IMR-90 (cell line): ENCODE measurements at regions not wholly inside any gene's neighbourhood (a gene's known extent, or its start where the extent isn't known, plus 50 kb on each side); places are given as distances from the start of the nearest gene placed in this dataset.

Experiments
- ATAC-seq: fragments of 200-7000 bp; cut with Tn5 transposase; 2 replicates; pipeline ENCODE4 v1.9.1; 2020; ENCODE audit warnings: low read depth, mild to moderate bottlenecking, moderate library complexity
- BruUV-seq: library from RNA; stranded (reverse); fragments of 400-500 nt; replicated peaks from 2 replicates; lab custom pipeline; 2021; lab: Mats Ljungman, UMichigan
- CTCF ChIA-PET: fragments of 300-600 bp; formaldehyde crosslinking; extraction: SDS; loops from one replicate; lab custom pipeline; 2021; ENCODE audit warnings: antibody characterized with exemption; lab: Yijun Ruan, JAX
- POLR2A ChIA-PET: fragments of 300-600 bp; sonication (Branson Sonifier 250); formaldehyde crosslinking; loops from one replicate; lab custom pipeline; 2022; ENCODE audit warnings: antibody characterized with exemption; ENCODE audit not compliant: unreplicated experiment; lab: Charles Lee
- DNase-seq: peaks from one replicate; pipeline ENCODE4 v3.0.0; 2013
- H2AFZ ChIP-seq: replicated peaks from 2 replicates; pipeline ENCODE3; 2013; ENCODE audit warnings: low read length, mild to moderate bottlenecking; ENCODE audit not compliant: poor library complexity
- H2AK5ac ChIP-seq: 2 replicates; pipeline ENCODE4 v1.6.1; 2013; ENCODE audit warnings: low read depth, low read length, inconsistent platforms
- H2AK9ac ChIP-seq: replicated peaks from 2 replicates; pipeline ENCODE3; 2013; ENCODE audit warnings: mild to moderate bottlenecking, low read depth, low read length, moderate library complexity; ENCODE audit not compliant: poor library complexity
- H2BK120ac ChIP-seq: 2 replicates; pipeline ENCODE4 v1.6.1; 2013; ENCODE audit warnings: low read depth, low read length, inconsistent platforms
- H2BK15ac ChIP-seq: 3 replicates; pipeline ENCODE4 v1.6.1; 2013; ENCODE audit warnings: low read depth, low read length, inconsistent platforms
- H2BK20ac ChIP-seq: 2 replicates; pipeline ENCODE4 v1.6.1; 2013; ENCODE audit warnings: low read depth, mild to moderate bottlenecking, inconsistent platforms, low read length, moderate library complexity
- H2BK5ac ChIP-seq: 2 replicates; pipeline ENCODE4 v1.6.1; 2013; ENCODE audit warnings: mild to moderate bottlenecking, low read depth, low read length, inconsistent platforms; ENCODE audit not compliant: poor library complexity, severe bottlenecking
- H3K14ac ChIP-seq: replicated peaks from 2 replicates; pipeline ENCODE4 v1.6.1; 2013; ENCODE audit warnings: low read depth, low read length, inconsistent platforms
- H3K18ac ChIP-seq: 2 replicates; pipeline ENCODE4 v1.6.1; 2013; ENCODE audit warnings: low read depth, low read length, control low read depth
- H3K23ac ChIP-seq: 2 replicates; pipeline ENCODE4 v1.6.1; 2013; ENCODE audit warnings: low read depth, low read length, inconsistent platforms
- H3K27ac ChIP-seq: 2 replicates; pipeline ENCODE4 v1.5.1; 2013; ENCODE audit warnings: mild to moderate bottlenecking, control low read depth, low read length; ENCODE audit not compliant: insufficient read depth
- H3K27me3 ChIP-seq: 2 replicates; pipeline ENCODE4 v1.6.1; 2013; ENCODE audit warnings: low read length; ENCODE audit not compliant: control insufficient read depth, insufficient read depth
- H3K36me3 ChIP-seq: 2 replicates; pipeline ENCODE4 v1.6.1; 2013; ENCODE audit warnings: low read length, mixed read lengths; ENCODE audit not compliant: control insufficient read depth, insufficient read depth
- H3K4ac ChIP-seq: 2 replicates; pipeline ENCODE4 v1.6.1; 2013; ENCODE audit warnings: low read depth, low read length, inconsistent platforms
- H3K4me1 ChIP-seq: 2 replicates; pipeline ENCODE4 v1.6.1; 2013; ENCODE audit warnings: low read length, mixed read lengths; ENCODE audit not compliant: control insufficient read depth, insufficient read depth
- H3K4me2 ChIP-seq: 2 replicates; pipeline ENCODE4 v1.6.1; 2013; ENCODE audit warnings: low read depth, mild to moderate bottlenecking, control low read depth, low read length, moderate library complexity
- H3K4me3 ChIP-seq: 2 replicates; pipeline ENCODE4 v1.5.1; 2013; ENCODE audit warnings: low read depth, mild to moderate bottlenecking, control low read depth, low read length, moderate library complexity; ENCODE audit not compliant: insufficient read depth
- H3K56ac ChIP-seq: 2 replicates; pipeline ENCODE4 v1.6.1; 2013; ENCODE audit warnings: low read length, inconsistent platforms; ENCODE audit not compliant: insufficient read depth; ENCODE audit errors: extremely low read depth
- H3K79me1 ChIP-seq, 2 experiments: 2 replicates each; pipeline ENCODE4 v1.6.1; 2013; ENCODE audit warnings: low read length in 2 of 2, inconsistent platforms in 1 of 2, low read depth in 1 of 2
- H3K9ac ChIP-seq: 2 replicates; pipeline ENCODE4 v1.6.1; 2013; ENCODE audit warnings: low read depth, low read length, control low read depth
- H3K9me1 ChIP-seq: 2 replicates; pipeline ENCODE4 v1.6.1; 2013; ENCODE audit warnings: low read length, inconsistent platforms; ENCODE audit not compliant: insufficient read depth
- H3K9me3 ChIP-seq: 2 replicates; pipeline ENCODE4 v1.6.1; 2013; ENCODE audit warnings: low read length; ENCODE audit not compliant: control insufficient read depth, insufficient read depth
- H4K20me1 ChIP-seq: 2 replicates; pipeline ENCODE4 v1.6.1; 2013; ENCODE audit warnings: low read length, inconsistent platforms; ENCODE audit not compliant: insufficient read depth
- H4K5ac ChIP-seq: 2 replicates; pipeline ENCODE4 v1.6.1; 2013; ENCODE audit warnings: mild to moderate bottlenecking, low read depth, low read length, control low read depth
- H4K8ac ChIP-seq, 2 experiments: 2 replicates each; pipeline ENCODE4 v1.6.1; 2013; ENCODE audit warnings: low read depth in 2 of 2, low read length in 2 of 2, control low read depth in 1 of 2, inconsistent platforms in 1 of 2
- H4K91ac ChIP-seq: 2 replicates; pipeline ENCODE4 v1.6.1; 2013; ENCODE audit warnings: low read depth, low read length, inconsistent platforms; ENCODE audit not compliant: insufficient read depth
- CEBPB ChIP-seq: IDR thresholded peaks from 2 replicates; pipeline ENCODE4 v1.6.1; 2012; ENCODE audit warnings: low read depth, low read length, improper control_type of control experiment
- WGBS, 2 experiments: methylation state at CpG; one replicate each; pipeline versions ENCODE4 v1.1.5 to v1.1.7; 2013; ENCODE audit warnings: missing lambda C conversion rate in 2 of 2; ENCODE audit not compliant: insufficient read length in 1 of 2; ENCODE audit errors: extremely low coverage in 2 of 2; 5-methylcytosine and 5-hydroxymethylcytosine counted together
- dilution Hi-C: fragments of 300-500 bp; cut with HindIII; formaldehyde crosslinking; loops from one replicate; pipeline ENCODE4 v1.14.3; 2018; ENCODE audit warnings: low sequenced_read_pairs; ENCODE audit not compliant: unreplicated experiment
- in situ Hi-C: fragments of 300-500 bp; cut with MboI; formaldehyde crosslinking; loops from 3 replicates; pipeline ENCODE4 v1.14.3; 2019; ENCODE audit warnings: low sequenced_read_pairs, inconsistent platforms, mixed read lengths
- intact Hi-C: fragments of 100-400 bp; cut with micrococcal nuclease; formaldehyde crosslinking; loops from 2 replicates; pipeline ENCODE4 v1.10.0; 2022
- TF ChIP-seq, protein P1 (sequence below): fragments of 150-350 bp; IDR thresholded peaks from 2 replicates; pipeline ENCODE4 v1.6.1; 2016; ENCODE audit warnings: low read depth, mild to moderate bottlenecking, low read length, moderate library complexity, borderline replicate concordance

DNA sequence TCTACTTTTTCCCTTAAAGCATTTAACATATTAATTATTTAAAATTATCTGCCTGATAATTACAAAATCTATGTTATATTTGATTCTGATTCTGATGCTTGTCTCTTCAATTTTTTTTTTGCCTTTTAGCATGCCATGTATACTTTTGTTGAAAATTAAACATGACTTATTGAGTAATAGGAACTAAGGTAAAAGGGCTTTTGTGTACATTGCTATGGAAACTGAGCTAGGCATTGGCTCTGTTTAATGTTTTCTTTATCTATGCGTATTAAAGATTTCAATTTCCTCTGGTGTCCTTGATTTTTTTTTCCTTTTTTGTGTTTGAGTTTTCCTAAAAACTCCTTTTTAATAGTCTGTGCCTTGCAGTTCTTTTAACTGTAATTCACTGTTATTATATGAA, 805.2 kb downstream of the DHX35 start:
- ChIA-PET CTCF (no interaction called here), POLR2A (no interaction called here)
- H3K56ac ChIP-seq, result no peak overlapping the region
- H4K8ac ChIP-seq, result no peak overlapping the region
- in situ Hi-C loops (no loop called here), dilution Hi-C loops (no loop called here), intact Hi-C loops (no loop called here)
- H4K91ac ChIP-seq, result no peak overlapping the region
- no TSS peak for BruUV-seq
- H3K4me3 ChIP-seq, result no peak overlapping the region
- no peak overlapping the region for H2AK9ac ChIP-seq
- no peak overlapping the region for H3K14ac ChIP-seq
- no peak overlapping the region for H3K4me2 ChIP-seq
- TF ChIP-seq, protein P1, sequence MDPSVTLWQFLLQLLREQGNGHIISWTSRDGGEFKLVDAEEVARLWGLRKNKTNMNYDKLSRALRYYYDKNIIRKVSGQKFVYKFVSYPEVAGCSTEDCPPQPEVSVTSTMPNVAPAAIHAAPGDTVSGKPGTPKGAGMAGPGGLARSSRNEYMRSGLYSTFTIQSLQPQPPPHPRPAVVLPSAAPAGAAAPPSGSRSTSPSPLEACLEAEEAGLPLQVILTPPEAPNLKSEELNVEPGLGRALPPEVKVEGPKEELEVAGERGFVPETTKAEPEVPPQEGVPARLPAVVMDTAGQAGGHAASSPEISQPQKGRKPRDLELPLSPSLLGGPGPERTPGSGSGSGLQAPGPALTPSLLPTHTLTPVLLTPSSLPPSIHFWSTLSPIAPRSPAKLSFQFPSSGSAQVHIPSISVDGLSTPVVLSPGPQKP, result no peak
- TF ChIP-seq CEBPB, result no peak
- H4K5ac ChIP-seq, result no peak overlapping the region
- no peak overlapping the region for H3K23ac ChIP-seq
- no peaks in the 10 kb centered on the region for H3K4me1 ChIP-seq
- H2BK120ac ChIP-seq, result no peak overlapping the region
- no peak overlapping the region for H2BK15ac ChIP-seq
- no peak overlapping the region for H3K18ac ChIP-seq
- no peak overlapping the region for H2BK20ac ChIP-seq
- H3K4ac ChIP-seq, result no peak overlapping the region
- DNase-seq (no peak), ATAC-seq (no peak)
- H2AK5ac ChIP-seq, result no peak overlapping the region
- H3K9me3 ChIP-seq, result no peaks in the 10 kb centered on the region
- H3K79me1 ChIP-seq, result no peaks in the 10 kb centered on the region
- H4K20me1 ChIP-seq, result no peaks in the 10 kb centered on the region
- no peaks in the 10 kb centered on the region for H3K27me3 ChIP-seq
- WGBS, 2 experiments, result no CpG with 5 or more reads among the region's 1 CpG
- no peak overlapping the region for H2BK5ac ChIP-seq
- no peak overlapping the region for H3K9ac ChIP-seq
- H3K27ac ChIP-seq, result no peak overlapping the region
- H2AFZ ChIP-seq, result no peak overlapping the region
- H3K36me3 ChIP-seq, result no peaks in the 10 kb centered on the region
- no peaks in the 10 kb centered on the region for H3K9me1 ChIP-seq
